NCI-H1436 treated with DMSO at 0.1 percent for 48 hours (cell line): ENCODE measurements at regions not wholly inside any gene's neighbourhood (a gene's known extent, or its start where the extent isn't known, plus 50 kb on each side); places are given as distances from the start of the nearest gene placed in this dataset.
"Not testable (repeated sequence)": the region's sequence is repeated elsewhere in the genome, so short reads cannot be mapped to it uniquely, and the experiment has no call there.

ENCODE experiments used
- DNase-seq: peaks from one replicate; lab custom pipeline; 2025; lab: John Stamatoyannopoulos, UW

DNA sequence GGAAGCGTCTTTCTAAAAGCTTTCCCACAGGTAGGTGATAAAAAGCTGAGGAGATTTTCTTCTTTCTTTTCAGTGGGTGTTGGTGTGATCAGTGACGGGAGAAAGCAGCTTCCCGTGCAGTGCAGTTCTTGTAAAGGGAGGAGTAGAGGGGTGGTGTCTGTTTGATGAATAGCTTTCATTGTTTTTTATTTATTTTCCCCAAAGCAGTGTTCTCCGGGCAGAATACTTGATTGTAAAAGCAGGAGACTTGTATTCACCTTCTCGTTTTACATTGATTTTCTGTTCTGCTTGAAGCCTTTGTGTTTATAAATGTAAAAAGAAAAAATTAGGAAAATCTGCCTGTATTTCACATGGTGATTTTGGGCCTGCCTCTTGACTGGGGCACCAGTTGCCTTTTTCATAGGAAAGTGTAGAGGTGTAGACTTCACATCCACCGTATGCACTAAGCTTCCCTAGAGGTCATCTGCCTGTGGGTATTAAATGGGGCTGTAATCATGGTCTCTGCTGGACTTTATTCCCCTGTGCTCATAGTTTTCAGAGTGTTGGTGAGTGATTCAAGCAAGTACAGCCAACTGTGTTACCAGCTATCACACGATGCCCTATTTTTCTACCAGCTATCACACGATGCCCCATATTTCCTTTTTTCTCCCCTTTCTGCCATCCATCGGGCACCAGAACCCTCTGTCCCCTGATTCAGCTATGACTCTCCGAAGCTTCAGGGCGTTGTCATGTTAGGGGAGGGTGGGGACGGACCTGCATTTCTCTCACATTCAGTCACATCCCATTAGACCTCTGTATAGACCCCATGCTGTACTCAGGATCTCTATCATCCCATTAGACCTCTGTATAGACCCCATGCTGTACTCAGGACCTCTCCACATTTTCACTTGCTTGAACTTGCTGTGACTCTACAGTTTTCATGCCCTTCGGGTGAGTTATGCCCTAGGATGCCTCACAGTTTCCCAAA is 526.5 kb downstream of the TRIML1 start:
- DNase-seq = no peak

DNA sequence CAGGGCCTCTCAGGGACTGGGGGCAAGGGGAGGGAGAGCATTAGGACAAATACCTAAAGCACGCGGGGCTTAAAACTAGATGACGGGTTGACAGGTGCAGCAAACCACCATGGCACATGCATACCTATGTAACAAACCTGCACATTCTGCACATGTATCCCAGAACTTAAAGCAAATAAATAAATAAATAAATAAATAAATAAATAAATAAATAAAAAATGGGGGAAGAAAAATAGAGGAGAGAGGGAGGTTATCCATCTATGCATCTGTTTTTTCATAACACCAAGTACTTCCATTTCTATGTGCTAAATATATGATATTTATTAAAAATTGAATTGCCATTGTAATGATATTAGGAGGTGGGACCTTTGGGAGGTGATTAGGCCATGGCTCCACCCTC is 539.5 kb downstream of the TRIML1 start:
- DNase-seq = not testable (repeated sequence)

DNA sequence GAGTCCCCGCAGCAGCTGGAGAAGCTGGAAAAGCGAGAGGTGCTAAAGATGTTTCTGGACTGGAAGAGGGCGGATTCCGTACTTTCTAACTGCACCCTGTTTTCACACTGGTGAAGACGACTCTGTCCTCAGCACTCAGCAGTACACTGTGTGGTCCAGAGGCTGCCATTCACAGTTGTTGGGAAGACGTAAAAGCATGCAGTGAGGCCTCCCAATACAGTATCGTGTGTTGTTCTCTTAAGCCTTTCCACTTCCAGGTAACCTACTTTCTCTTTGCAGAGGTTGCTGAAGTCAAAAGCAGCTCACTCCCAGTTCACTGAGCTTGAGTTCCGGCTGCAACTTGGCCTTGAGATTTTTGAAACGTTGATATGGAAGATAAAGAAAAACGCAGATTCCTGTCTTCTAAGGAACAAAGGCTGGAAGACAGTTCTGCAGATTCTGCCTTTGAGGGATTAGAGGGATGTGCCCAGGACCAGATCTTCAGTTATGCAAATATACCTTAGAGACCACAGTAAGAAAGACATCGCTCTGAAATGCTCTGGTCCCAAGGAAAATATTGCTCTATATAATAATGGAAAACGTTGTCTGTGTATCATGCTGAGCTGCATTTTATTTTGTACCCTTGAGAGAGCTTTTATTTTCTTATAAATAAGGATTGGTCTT is 540.9 kb downstream of the TRIML1 start:
- DNase-seq = no peak

DNA sequence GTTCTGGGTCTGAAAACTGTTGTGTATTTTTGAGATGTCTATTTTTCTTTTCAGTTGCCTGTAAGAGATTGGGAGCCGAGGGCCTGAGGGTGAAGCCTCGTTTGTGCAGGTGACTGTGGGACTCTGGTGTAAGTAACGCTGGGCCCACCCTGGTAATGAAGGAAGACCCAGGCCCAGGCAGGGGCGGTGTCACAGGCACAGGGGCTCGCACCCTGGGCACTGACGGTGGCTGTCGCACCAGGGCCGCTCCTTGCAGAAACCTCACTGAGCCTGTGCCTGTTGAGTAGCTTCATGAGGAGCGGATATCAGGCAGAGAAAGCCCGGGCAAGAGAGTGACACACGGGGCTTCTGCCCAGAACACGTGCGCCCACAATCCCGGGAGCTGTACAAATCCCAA is 541.4 kb downstream of the TRIML1 start:
- DNase-seq = no peak

DNA sequence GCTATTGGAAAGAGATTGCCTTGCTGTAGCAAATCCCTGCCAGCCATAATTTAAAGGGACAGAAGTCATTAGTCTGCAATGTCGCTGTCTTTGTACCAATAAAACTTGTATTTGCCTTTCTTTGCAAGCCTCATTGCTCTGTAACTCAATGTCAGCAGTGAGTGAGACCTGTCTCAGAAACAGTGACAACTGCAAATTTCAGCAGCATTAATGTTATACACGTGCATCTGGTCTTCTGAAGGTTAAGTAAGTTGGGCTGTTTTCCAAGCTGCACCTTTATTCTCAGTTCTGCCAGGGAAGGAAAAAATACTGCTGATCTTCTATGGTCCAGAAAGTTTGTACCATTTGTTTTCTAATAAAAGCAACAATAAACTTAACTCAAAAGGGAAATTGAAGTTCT is 543.1 kb downstream of the TRIML1 start:
- no peak for DNase-seq

DNA sequence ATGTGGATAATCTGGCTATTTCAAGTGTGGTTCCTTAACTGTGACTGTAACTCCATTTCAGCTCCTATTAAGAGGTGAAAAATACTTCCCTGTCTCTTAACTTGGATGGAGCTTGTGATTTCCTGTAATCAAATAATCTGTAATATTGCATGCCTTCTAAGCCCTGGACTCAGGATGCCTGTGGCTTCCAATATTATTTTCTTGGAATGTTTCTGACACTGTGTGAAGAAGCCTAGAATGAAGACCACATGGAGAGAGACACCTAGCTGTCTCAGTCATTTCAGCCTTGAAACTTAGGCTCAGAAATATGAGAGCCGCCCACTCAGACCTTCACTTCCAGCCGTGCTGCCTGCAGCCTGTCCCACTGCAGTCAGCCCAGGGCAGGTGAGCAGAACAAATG is 544.3 kb downstream of the TRIML1 start:
- no peak for DNase-seq

DNA sequence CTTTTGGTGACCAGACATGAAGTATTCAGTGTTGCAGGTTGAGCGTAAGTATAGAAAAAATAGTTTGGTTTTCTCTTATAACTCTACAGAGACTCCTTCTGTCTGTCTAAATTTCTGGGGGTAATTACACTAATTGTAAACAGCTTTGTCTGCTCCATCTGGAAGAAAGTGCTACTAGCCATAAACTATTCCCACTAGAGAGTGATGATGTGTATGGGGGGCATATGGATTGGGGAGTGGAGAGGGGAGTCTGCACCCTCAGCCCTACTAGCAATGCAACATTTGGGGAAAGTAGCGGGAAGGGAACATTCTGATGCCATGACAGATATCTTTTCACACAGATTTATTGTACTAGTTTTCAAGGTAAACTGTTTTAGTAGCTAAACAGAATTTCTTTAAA is 549.7 kb downstream of the TRIML1 start:
- DNase-seq = no peak

DNA sequence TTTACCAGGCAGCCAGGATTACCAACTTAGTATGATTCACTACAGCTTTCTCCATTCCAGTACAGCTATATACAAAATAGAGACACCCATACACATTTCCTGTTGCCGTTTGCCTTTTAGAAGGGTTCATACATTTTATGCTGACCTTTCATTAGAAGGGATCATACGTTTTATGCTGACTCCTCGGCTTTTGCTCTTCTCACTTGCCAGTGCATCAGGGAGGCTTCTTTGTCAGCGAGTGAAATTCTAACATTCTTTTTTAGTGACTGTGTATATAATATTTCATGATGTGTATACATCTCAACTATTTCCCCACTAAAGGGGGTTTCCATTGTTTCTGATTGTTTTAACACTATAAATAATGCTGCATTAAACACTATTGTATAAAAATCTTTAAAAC is 552.6 kb downstream of the TRIML1 start:
- no peak for DNase-seq

DNA sequence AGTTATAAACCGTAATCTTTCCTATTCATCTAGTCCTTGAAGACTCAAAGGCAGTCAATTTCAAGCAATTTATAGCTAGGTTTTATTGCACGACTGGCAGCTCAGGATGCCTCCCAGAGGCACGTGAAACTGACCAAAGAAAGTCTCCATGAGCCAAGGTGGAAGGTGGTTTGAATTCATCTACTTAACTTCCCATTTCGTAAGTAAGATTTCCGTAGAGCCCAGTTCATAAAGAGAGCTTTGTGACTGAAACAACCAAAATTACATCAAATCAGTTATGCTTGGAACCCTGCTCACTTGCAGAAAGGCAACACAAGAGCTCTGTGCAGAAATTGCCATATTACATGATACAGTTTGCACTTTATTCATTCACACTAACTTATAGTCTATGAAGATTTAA is 556.0 kb downstream of the TRIML1 start:
- DNase-seq = no peak

DNA sequence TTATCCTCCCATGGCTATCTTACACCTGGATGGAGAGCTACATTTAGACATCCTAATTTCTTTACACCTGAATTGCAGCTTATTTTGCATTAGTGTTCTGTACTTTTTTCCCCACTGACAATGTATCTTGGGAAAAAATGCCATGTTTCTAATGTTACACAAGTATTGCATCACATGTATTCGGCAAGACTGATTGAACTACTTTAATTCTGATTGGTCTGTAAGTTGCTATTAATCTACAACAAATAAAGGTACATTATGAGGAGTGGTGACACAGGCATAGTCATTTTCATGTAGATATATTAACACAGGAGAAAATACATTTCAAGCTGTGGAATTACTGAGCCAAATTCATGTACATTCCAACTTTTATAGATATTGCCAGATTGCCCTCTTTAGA is 558.0 kb downstream of the TRIML1 start:
- no peak for DNase-seq

DNA sequence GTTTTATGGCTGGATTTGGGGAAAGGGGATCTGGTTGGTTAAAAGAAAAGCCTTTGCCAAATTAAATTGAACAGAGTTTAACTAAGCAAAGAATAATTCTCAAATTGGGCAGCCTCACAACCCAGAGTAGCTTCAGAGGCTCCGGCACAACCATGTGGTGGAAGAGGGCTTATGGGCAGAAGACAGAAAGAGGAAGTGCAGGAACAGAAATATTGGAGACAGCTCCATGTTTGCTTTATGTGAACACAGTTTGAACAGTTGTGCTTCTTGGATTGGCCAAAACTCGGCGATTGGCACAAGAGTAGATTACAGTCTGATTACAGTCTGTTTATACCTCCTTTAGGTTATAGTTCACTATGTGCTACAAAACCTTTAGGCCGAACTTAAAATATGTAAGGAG is 562.7 kb downstream of the TRIML1 start:
- DNase-seq = no peak

DNA sequence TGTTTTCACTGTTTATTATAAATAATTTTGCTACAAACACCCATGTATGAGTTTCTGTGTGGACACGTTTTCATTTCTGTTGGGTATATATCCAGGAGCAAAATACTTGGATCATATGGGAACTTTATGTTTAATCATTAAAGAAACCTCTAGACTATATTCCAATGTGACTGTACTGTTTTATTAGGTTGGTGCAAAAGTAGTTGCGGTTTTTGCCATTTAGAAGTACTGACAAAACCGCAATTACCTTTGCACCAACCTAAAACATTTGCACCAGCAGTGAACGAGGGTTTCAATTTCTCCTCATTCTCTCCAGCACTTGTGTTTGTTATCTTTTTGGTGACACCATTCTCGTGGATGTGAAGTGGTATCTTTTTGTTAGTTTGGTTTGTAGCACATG is 565.0 kb downstream of the TRIML1 start:
- no peak for DNase-seq

DNA sequence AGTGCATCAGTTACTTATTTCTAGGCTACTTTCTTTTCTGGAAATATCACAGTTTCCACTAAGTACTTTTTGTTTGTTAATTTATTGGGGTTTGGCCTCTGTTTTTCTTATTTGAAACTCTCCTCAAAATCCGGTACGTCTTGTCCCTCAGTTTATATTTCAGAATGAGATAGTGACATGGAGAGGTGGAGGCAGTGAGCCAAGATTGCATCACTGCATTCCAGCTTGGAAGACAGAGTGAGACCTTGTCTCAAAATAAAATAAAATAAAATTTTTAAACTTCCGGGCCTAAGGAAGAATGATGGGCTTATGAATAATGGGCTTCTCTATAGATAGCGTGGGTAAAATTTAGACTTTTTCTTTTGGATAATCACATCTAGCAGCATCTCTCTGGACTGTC is 567.8 kb downstream of the TRIML1 start:
- no peak for DNase-seq

DNA sequence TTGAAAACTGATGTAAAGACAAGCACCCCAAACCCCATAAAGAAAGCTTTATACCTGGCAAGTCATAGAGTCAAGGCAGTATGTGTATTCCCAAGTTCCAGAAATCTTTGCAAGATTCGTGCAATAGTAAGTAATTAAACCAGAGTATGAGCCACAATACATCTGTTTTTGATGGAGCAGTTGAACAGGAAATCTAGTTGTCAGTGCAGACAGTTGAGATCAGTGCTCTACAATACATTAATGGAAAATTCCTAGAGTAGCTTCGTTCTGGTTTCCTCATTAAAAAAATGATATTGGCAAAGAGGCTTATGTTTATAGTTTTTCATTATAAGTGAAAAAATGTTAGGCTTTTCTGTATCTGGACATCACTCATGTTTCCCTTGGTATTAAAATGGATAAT is 575.3 kb downstream of the TRIML1 start:
- DNase-seq = no peak

DNA sequence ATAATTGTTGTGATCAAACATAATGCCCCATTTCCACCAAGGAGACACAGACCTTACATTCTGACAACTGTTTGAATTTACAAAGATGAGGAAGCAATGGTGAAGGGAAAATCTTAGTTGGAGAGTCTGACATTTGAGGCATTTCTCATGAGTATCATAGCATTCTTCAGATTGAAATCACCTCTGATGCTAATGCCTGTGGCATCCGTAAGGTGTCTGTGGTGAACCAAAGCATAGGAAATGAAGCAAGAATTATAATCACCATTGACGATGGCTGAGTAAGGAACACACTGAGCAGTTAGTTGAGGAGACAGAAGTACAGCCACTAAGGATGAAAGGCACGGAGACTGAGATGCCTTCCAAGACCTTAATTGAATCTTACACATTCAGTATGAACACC is 575.7 kb downstream of the TRIML1 start:
- no peak for DNase-seq

DNA sequence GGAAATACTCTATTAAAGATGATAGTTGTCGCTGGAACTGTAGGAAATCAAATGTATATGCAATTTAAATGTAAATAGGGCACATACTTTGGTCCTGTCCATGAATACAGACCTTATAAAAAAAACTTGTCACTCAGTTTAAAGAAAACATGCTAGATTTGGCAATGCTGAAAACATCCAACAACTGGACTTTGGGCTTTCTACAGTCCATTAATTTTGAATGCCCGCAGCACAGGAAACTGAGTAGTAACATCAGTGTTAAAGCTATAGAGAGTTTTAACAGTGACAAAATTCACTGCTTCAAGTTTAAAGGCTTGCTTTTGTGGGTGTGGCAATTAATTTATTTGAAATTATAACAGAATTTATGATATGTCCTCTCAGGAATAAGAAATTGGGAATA is 578.4 kb downstream of the TRIML1 start:
- DNase-seq = no peak

DNA sequence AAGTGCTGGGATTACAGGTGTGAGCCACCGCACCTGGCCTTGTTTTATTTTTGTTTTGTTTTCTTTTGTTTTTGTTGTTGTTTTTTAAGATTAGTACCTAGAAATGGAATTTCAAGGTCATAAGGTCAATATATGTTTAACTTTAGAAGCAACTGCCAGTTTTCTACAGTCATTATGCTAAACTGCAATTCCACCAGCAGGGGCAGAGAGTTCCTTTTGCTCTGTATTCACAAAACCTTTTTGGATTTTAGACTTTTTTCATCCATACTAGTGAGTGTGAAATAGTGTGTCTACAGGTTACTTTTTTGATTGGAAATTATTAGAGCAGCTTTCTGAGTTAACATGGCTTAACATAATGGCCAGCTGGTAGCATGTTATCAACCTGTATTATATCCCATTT is 580.6 kb downstream of the TRIML1 start:
- DNase-seq = no peak

DNA sequence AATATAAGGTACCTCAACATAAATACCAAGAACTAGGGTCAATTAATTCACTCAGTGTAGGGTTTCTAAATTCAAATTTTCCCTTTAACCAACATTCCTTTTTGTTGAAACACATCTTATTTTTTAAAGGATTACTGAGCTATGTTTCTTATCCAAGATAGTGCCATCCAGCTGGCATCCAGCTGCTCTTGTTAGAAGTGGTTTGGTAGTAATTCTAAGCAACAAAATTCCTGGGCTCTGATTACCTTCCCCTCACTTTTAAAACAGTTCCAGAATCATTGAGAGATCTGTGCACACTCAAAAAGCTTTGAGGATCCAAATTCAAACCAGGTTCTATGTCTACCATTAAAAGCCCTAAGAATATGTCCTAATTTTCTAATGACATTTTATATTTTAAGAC is 583.7 kb downstream of the TRIML1 start:
- no peak for DNase-seq

DNA sequence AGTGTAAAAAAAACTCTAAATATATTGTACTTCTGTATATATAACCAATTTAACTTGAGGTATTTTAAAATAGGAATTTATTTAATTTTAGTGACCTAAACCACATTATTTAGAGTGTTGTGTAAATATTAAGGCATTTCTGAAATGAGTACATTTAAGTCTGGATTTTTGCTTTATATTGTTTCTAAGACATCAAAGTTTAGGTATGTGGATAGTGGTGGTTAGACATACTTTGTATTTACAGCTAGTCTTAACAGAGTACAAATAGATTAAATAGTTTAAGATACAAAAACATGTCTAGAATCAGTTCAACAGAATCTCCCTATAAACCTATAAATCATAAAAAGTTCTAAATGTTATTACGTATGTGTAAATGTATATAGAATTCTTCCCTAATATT is 588.5 kb downstream of the TRIML1 start:
- no peak for DNase-seq

DNA sequence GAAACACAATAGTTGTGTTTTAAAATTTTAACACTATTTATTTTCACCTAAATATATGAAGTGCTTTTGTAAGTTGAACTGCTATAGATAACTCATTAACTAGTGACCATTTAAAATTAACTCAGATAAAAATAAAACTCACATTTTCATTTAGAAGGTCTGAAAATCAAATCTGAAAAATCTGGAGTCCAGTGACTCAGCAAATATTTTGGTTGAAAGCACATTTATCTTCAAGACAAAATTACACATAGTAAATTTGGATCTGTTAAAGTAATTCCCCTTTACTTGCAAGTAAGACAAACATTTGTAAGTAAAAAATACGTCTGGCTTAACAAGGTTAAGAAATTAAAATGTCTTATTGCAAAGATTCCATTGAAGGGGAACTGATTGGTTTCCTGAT is 589.1 kb downstream of the TRIML1 start:
- no peak for DNase-seq

DNA sequence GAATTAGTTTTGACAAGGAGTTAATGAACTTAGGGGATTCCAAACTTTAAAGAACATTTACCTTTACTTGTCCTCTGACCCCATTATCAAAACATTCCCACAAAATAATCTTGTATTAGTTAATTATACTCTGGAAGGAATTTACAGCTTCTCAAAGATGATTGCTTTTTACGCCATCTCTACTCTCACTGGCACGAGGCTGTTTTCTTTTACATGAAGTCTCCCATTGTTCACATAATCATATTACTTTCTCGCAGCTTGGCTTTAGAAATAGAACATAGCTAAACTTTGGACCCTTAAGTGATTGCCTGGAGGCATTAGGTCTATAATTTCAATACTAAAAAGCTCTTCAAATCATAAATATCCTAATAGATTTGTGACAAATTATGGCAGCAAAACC is 592.9 kb downstream of the TRIML1 start:
- DNase-seq = no peak

DNA sequence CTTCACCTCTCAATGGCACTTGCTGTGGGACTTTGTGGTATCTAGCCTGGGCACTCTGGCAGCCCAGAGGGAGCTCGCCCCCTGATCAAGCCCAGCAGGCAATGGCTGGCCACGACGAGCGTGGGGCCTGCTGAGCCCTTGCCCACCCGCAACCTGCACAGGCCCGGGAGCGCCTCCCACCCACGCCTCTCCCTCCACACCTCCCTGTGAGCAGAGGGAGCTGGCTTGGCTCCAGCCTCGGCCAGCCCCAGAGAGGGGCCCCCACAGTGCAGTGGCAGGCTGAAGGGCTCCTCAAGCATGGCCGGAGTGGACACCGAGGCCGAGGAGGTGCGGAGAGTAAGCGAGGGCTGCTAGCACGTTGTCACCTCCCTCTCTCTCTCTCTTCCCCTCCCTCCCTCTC is 595.8 kb downstream of the TRIML1 start:
- no peak for DNase-seq

DNA sequence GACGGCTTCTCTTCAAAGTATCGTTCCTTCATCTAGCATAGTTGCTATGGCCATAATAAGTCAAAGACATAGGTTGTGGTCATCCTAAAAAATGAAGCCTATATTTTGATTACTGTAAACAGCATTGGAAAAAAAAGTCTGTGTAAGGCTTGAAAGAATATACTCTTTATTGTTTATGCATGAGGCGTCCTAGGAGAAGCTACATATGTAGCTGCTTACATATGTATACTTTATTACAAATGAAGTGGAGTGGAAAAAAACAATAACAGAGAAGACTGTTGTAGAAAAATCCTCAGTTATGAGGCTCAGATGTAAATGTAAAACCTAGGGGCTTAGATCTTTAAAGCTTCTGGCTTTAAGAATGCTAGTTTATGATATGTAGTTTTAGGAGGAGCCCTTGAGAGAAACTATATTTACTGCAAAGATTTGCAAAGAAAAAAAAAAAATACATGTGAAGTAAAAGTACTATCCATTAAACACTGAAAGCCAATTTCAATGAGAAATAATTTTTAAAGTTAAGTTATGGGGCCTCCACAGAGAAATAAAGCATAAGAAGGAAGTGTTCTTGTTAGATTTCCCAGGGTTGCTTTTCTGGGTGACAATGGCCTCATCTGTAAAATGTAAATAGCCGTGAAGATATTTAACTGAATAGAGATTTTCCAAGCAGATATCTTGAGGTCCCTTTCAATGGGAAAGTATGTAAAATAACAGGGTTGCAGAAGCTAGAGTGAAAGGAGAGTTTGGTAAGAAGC is 598.2 kb downstream of the TRIML1 start:
- DNase-seq = no peak
